ENCODE measurements at regions not wholly inside any gene's neighbourhood (a gene's known extent, or its start where the extent isn't known, plus 50 kb on each side); places are given as distances from the start of the nearest gene placed in this dataset.

GRCh38 chr9:32253731-32254130, 130.7 kb upstream of the ACO1 start (continued):
- TF ChIP-seq ZBTB10 (tag by site-specific recombination; IDR thresholded peaks at IDR 0.05), result no peak
- no peak for TF ChIP-seq ZNF155 (tag by site-specific recombination; IDR thresholded peaks at IDR 0.05)
- no peak for TF ChIP-seq ZNF311 (tag by site-specific recombination; IDR thresholded peaks at IDR 0.05; ENCODE audit: borderline replicate concordance)
- TF ChIP-seq ZNF830 (tag by site-specific recombination; IDR thresholded peaks at IDR 0.05; ENCODE audit: low read depth), result no peak
- no peak for TF ChIP-seq PRDM6 (tag by site-specific recombination; IDR thresholded peaks at IDR 0.05)

GRCh38 chr9:32255026-32255425, 129.4 kb upstream of the ACO1 start:
- TF ChIP-seq HIC1 (tag by site-specific recombination; IDR thresholded peaks at IDR 0.05) (no peak), ZNF266 (tag by site-specific recombination; IDR thresholded peaks at IDR 0.05; ENCODE audit: low read depth) (no peak)
- Histone ChIP-seq H3K36me3 (ENCODE audit: control insufficient read depth in 2 of 2, insufficient read depth in 1 of 2, low read length in 2 of 2) (no peaks in the 10 kb centered on the region), H3K27ac (ENCODE audit: extremely low read depth, low read depth, low read length) (no peak overlapping the region), H3K4me3 (ENCODE audit: low read depth, low read length) (no peak overlapping the region), H3K9me3 (ENCODE audit: control insufficient read depth, insufficient read depth, low read depth, low read length) (no peaks in the 10 kb centered on the region), H3K4me1 (ENCODE audit: control insufficient read depth, insufficient read depth, low read length) (no peaks in the 10 kb centered on the region)
- CTCF ChIA-PET, result no interaction called here
- POLR2A ChIA-PET, result no interaction called here

GRCh38 chr9:32258482-32258881, 126.0 kb upstream of the ACO1 start:
- Histone ChIP-seq H3K9me3 (ENCODE audit: control insufficient read depth, insufficient read depth, low read depth, low read length) (no peaks in the 10 kb centered on the region), H3K36me3 (ENCODE audit: control insufficient read depth in 2 of 2, insufficient read depth in 1 of 2, low read length in 2 of 2) (no peaks in the 10 kb centered on the region), H3K4me3 (ENCODE audit: low read depth, low read length) (no peak overlapping the region), H3K4me1 (ENCODE audit: control insufficient read depth, insufficient read depth, low read length) (no peaks in the 10 kb centered on the region), H3K27ac (ENCODE audit: extremely low read depth, low read depth, low read length) (no peak overlapping the region)
- CTCF ChIA-PET, result no interaction called here
- POLR2A ChIA-PET, result no interaction called here
- TF ChIP-seq GLIS2 (tag by site-specific recombination; IDR thresholded peaks at IDR 0.05) (no peak), ZNF623 (tag by site-specific recombination; IDR thresholded peaks at IDR 0.05) (no peak), ZNF837 (tag by site-specific recombination; IDR thresholded peaks at IDR 0.05) (no peak)

- no peak overlapping the region for H3K4me3 ChIP-seq (ENCODE audit: low read depth, low read length)
- no peaks in the 10 kb centered on the region for H3K9me3 ChIP-seq (ENCODE audit: control insufficient read depth, insufficient read depth, low read depth, low read length)
- no peaks in the 10 kb centered on the region for H3K36me3 ChIP-seq (ENCODE audit: control insufficient read depth in 2 of 2, insufficient read depth in 1 of 2, low read length in 2 of 2)
- TF ChIP-seq ZSCAN16 (tag by site-specific recombination; IDR thresholded peaks at IDR 0.05) (no peak), KLF7 (tag by site-specific recombination; IDR thresholded peaks at IDR 0.05; ENCODE audit: borderline replicate concordance) (no peak), ZNF837 (tag by site-specific recombination; IDR thresholded peaks at IDR 0.05) (no peak), ZSCAN4 (tag by site-specific recombination; IDR thresholded peaks at IDR 0.05) (no peak), OSR2 (tag by site-specific recombination; IDR thresholded peaks at IDR 0.05) (no peak), ZNF175 (tag by site-specific recombination; IDR thresholded peaks at IDR 0.05) (no peak), ZNF585B (tag by site-specific recombination; IDR thresholded peaks at IDR 0.05) (no peak), ZNF37A (tag by site-specific recombination; IDR thresholded peaks at IDR 0.05) (no peak), PRDM4 (tag by site-specific recombination; IDR thresholded peaks at IDR 0.05) (no peak)
- no peaks in the 10 kb centered on the region for H3K4me1 ChIP-seq (ENCODE audit: control insufficient read depth, insufficient read depth, low read length)
- ChIA-PET POLR2A (no interaction called here), CTCF (interaction anchor here (3.3 kb wide), 1 partner anchor 8 kb away, joined by 10 read pairs; no protein-coding TSS in a partner anchor)
- H3K27ac ChIP-seq (ENCODE audit: extremely low read depth, low read depth, low read length), result no peak overlapping the region
Measured at GRCh38 chr9:32260151-32260862, 124.1 kb upstream of the ACO1 start.

All from HEK293 (cell line).